AG04450 (cell line): ENCODE measurements at regions not wholly inside any gene's neighbourhood (a gene's known extent, or its start where the extent isn't known, plus 50 kb on each side); places are given as distances from the start of the nearest gene placed in this dataset.

Source experiments
- CTCF ChIA-PET: fragments of 300-600, 350-600 bp; formaldehyde crosslinking; extraction: SDS; loops from one replicate; lab custom pipeline; 2022; ENCODE audit warnings: antibody characterized with exemption, inconsistent platforms; lab: Charles Lee
- POLR2A ChIA-PET: fragments of 350-600 bp; formaldehyde crosslinking; extraction: SDS; loops from one replicate; lab custom pipeline; 2021; ENCODE audit warnings: antibody characterized with exemption, inconsistent platforms; lab: Yijun Ruan, JAX
- DNase-seq: peaks from one replicate; pipeline ENCODE4 v3.0.0-alpha.2; 2011; ENCODE audit warnings: low read depth, low spot score
- H3K27ac ChIP-seq: one replicate; pipeline ENCODE4 v1.5.1; 2012; ENCODE audit warnings: low read depth, low read length, control low read depth
- H3K27me3 ChIP-seq: one replicate; pipeline ENCODE4 v1.6.0; 2012; ENCODE audit warnings: low read length; ENCODE audit not compliant: control insufficient read depth, insufficient read depth
- H3K4me3 ChIP-seq: 2 replicates; pipeline ENCODE4 v1.5.1; 2011; ENCODE audit warnings: mild to moderate bottlenecking, low read depth, low read length, control low read depth
- H3K9me3 ChIP-seq: 2 replicates; pipeline ENCODE4 v1.5.1; 2012; ENCODE audit warnings: low read length; ENCODE audit not compliant: control insufficient read depth, insufficient read depth
- CTCF ChIP-seq: IDR thresholded peaks from 2 replicates; pipeline ENCODE4 v1.5.1; 2011; ENCODE audit warnings: low read depth, low read length, control low read depth, inconsistent platforms

- TF ChIP-seq CTCF: no peak
- H3K27me3 ChIP-seq: peaks cover 11% of the 10 kb centered on the region
- no peak overlapping the region for H3K4me3 ChIP-seq
- CTCF ChIA-PET: no interaction called here
- H3K9me3 ChIP-seq: no peaks in the 10 kb centered on the region
- no peak for DNase-seq
- H3K27ac ChIP-seq: no peak overlapping the region
- POLR2A ChIA-PET: no interaction called here
Observed at GRCh38 chr9:95667789-95668188, 151.0 kb upstream of the PTCH1 start.

GRCh38 chr9:95666785-95667155 is 150.0 kb upstream of the PTCH1 start:
- no peak for TF ChIP-seq CTCF
- Histone ChIP-seq H3K9me3 (peaks cover under 1% of the 10 kb centered on the region; the same call in 1 of the 2 replicates), H3K27me3 (peaks cover 11% of the 10 kb centered on the region), H3K4me3 (no peak overlapping the region), H3K27ac (no peak overlapping the region)
- ChIA-PET CTCF (no interaction called here), POLR2A (no interaction called here)
- DNase-seq: no peak

- ChIA-PET POLR2A (no interaction called here), CTCF (no interaction called here)
- peaks cover 2% of the 10 kb centered on the region; the same call in 1 of the 2 replicates for H3K9me3 ChIP-seq
- H3K4me3 ChIP-seq: no peak overlapping the region
- DNase-seq: no peak
- H3K27me3 ChIP-seq: peaks cover 13% of the 10 kb centered on the region
- no peak overlapping the region for H3K27ac ChIP-seq
- no peak for TF ChIP-seq CTCF
Observed at GRCh38 chr9:95666096-95666784, 149.5 kb upstream of the PTCH1 start.

- H3K4me3 ChIP-seq: no peak overlapping the region
- H3K9me3 ChIP-seq: no peaks in the 10 kb centered on the region
- DNase-seq: no peak
- H3K27ac ChIP-seq: no peak overlapping the region
- CTCF ChIA-PET: no interaction called here
- no peak for TF ChIP-seq CTCF
- H3K27me3 ChIP-seq: peaks cover 7% of the 10 kb centered on the region
- POLR2A ChIA-PET: no interaction called here
Observed at GRCh38 chr9:95653246-95653645, 136.5 kb upstream of the PTCH1 start.

- H3K27ac ChIP-seq: no peak overlapping the region
- H3K4me3 ChIP-seq: no peak overlapping the region
- no peak for TF ChIP-seq CTCF
- peaks cover 7% of the 10 kb centered on the region for H3K27me3 ChIP-seq
- CTCF ChIA-PET: no interaction called here
- DNase-seq: no peak
- POLR2A ChIA-PET: no interaction called here
- no peaks in the 10 kb centered on the region for H3K9me3 ChIP-seq
Observed at GRCh38 chr9:95650720-95651119, 133.9 kb upstream of the PTCH1 start.
